Prostate gland (tissue), 2 donors: ENCODE measurements at regions not wholly inside any gene's neighbourhood (a gene's known extent, or its start where the extent isn't known, plus 50 kb on each side); places are given as distances from the start of the nearest gene placed in this dataset.

Experiments
- POLR2A ChIP-seq: fragments of 450-650 bp; IDR thresholded peaks from one replicate; pipeline ENCODE4 v1.6.1; 2016; ENCODE audit warnings: antibody characterized with exemption, mild to moderate bottlenecking
- POLR2AphosphoS5 ChIP-seq: sonication (generic); formaldehyde crosslinking; IDR thresholded peaks from one replicate; pipeline ENCODE4 v1.6.1; 2017; ENCODE audit warnings: antibody characterized with exemption
- TF ChIP-seq, protein P1 (sequence below), 4 experiments: fragments of 200-600 bp in 2 of 4; fragments of 450-650 bp in 2 of 4; sonication (generic) in 2 of 4; IDR thresholded peaks; 1 replicate in 3 of 4; 2 replicates in 1 of 4; pipeline ENCODE4 v1.5.1; 2016 to 2019; ENCODE audit warnings: antibody characterized with exemption in 4 of 4, mild to moderate bottlenecking in 2 of 4, moderate library complexity in 2 of 4

DNA sequence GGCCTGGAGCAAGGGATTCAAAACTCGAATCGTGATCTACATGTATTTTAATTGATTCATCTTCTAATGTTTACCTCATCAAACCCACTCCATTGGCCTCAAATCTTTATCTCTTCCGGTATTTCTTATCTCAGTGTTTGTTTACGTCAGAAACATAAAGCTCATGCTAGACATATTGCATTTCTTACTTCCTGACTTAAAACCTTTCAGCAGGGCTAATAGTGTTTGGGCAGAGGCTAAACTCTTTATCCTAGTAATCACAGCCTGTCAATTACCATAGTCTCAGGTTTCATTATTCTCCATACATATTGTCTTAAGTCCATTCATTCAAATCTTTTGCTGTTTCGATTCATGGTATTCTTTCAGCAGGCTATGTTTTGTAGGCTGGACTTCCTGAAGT lies 81.3 kb upstream of the AGR3 start:
- TF ChIP-seq, protein P1, sequence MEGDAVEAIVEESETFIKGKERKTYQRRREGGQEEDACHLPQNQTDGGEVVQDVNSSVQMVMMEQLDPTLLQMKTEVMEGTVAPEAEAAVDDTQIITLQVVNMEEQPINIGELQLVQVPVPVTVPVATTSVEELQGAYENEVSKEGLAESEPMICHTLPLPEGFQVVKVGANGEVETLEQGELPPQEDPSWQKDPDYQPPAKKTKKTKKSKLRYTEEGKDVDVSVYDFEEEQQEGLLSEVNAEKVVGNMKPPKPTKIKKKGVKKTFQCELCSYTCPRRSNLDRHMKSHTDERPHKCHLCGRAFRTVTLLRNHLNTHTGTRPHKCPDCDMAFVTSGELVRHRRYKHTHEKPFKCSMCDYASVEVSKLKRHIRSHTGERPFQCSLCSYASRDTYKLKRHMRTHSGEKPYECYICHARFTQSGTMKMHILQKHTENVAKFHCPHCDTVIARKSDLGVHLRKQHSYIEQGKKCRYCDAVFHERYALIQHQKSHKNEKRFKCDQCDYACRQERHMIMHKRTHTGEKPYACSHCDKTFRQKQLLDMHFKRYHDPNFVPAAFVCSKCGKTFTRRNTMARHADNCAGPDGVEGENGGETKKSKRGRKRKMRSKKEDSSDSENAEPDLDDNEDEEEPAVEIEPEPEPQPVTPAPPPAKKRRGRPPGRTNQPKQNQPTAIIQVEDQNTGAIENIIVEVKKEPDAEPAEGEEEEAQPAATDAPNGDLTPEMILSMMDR (IDR thresholded peaks at IDR 0.05), result no peak
- TF ChIP-seq POLR2AphosphoS5, result no peak
- no peak for TF ChIP-seq POLR2A
